Right ventricle myocardium inferior (tissue), 1 donor: ENCODE measurements at regions not wholly inside any gene's neighbourhood (a gene's known extent, or its start where the extent isn't known, plus 50 kb on each side); places are given as distances from the start of the nearest gene placed in this dataset.
A peak's percentile ranks its signal among the peaks of the same experiment; 100 is the strongest.
"Not testable (repeated sequence)": the region's sequence is repeated elsewhere in the genome, so short reads cannot be mapped to it uniquely, and the experiment has no call there.

Experiments
- ATAC-seq: fragments of 200-7000 bp; cut with Tn5 transposase; one replicate; pipeline ENCODE4 v1.9.1; 2020; ENCODE audit warnings: mild to moderate bottlenecking, moderate library complexity
- DNase-seq: peaks from one replicate; pipeline ENCODE4 v3.0.0; 2021; ENCODE audit errors: missing footprints
- intact Hi-C: fragments of 100-400 bp; cut with DNase I; formaldehyde crosslinking; loops from one replicate; pipeline ENCODE4 v1.11.0; 2022
- donor health status: DM: no; HTN: yes; CAD: no; lungs with severe emphysema.

DNA sequence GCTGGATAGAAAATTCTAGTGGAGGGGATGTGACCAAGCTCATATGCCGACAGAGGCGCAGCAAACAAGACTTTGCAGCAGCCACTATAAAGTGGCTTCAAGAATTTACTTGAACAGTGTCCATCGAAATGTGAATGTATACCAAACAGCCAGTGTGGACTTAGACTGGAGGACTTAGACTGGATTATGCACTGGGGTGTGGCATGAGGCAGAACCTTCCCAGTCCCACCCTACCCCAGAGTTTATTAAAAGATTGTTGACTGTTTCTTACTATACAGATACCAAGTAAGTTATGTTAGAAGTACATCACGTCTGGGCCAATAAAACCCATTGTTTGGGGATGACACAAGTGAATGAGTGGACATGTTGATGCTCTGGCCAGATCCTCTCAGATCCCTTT is 561.3 kb upstream of the KLF4 start:
- no peak for ATAC-seq
- intact Hi-C loops = loop anchor here (5.0 to 10.0 kb wide), 2 partner anchors 91 to 566 kb away; partner anchors contain the start of gene KLF4
- no peak for DNase-seq

DNA sequence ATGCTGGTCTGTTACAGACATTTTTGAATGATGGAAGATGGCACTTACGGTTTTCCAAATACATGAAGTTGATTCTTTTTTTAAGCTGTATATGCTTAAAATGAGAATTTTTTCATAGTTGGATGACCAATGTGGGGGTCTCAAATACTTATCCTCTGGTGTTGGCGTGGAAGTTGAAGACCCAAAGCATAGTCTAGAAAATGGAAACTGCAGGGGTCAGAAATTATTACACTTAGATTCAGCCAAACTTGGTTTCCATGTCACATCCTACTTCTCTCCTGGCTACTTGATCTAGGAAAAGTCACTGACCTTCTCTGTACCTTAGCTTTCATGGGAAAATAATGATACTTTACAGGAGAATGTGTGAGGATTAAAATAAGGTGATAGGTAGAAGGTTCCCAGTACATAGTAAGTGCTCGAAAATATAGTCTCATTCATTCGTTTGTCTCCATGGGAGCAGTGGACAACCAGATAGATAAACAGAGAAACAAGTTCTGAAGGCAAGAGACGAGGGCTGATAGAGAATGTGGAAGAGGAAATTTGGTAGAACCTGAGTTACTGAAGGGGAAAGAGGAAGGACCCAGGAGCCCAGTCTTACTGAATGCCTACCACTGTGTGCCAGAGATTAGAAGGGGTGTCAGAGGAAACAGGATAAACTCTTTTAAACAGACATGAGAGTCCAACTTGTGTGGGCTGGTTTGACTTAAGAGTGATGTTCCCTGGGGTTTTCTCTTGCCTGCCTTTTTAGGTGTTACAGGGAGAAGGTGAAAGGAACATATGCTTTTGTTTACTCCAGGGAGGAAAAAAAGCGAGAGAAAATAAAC is 560.3 kb upstream of the KLF4 start:
- intact Hi-C loops = loop anchor here (5.0 to 10.0 kb wide), 2 partner anchors 92 to 565 kb away; partner anchors contain the start of gene KLF4

GRCh38 chr9:108049026-108049607 is 559.5 kb upstream of the KLF4 start:
- intact Hi-C loops = no loop called here
- DNase-seq = no peak
- ATAC-seq = no peak

More for the DNA sequence above, 560.3 kb upstream of the KLF4 start:
- no peak for DNase-seq
- ATAC-seq = no peak

GRCh38 chr9:108048406-108049025 is 558.9 kb upstream of the KLF4 start:
- DNase-seq (no peak), ATAC-seq (no peak)
- intact Hi-C loops = no loop called here

GRCh38 chr9:108047777-108048176 is 558.2 kb upstream of the KLF4 start:
- DNase-seq, ATAC-seq, intact Hi-C loops: not testable (repeated sequence)

GRCh38 chr9:108047264-108047663 is 557.7 kb upstream of the KLF4 start:
- intact Hi-C loops = no loop called here
- ATAC-seq (no peak), DNase-seq (no peak)

DNA sequence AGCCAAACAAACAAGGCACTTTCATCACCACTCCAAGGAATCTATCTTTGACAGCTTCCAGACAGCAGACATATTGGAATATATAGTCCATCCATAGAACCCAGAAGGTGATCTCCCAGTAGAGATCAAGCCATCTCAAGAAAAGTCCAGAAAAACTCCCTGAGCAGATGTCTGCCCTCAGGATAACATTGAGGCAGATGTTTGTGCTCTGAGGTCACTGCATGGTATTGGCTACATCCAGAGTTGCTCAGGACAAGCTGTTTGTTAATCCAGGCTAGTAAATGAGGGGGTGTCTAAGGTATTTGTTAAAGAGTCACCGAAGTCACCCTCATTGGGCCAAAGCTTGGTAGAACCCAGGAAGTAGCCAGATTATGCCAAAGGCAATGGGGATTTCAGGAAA is 556.3 kb upstream of the KLF4 start:
- DNase-seq (no peak), ATAC-seq (no peak)
- intact Hi-C loops = loop anchor here (1.0 kb wide), 1 partner anchor 16 kb away; no protein-coding TSS in a partner anchor

DNA sequence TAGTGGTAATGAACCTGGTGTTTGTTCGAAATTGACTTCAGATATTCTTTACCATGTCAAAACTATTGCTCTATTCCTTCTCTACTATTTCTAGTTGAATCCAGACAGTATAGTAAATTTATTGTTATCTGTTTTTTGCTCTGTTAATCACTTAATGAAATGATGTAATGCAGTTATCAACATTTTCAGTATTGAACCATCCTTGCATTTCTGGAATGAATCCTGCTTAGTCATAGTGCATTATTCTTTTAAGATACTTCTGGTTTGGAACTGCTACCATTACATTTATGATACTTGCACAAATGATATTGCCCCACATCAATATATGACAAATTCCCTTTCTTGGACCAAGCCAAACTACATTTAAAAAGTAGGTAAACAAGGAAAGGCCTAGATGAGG is 554.0 kb upstream of the KLF4 start:
- DNase-seq = no peak
- ATAC-seq = no peak
- intact Hi-C loops = no loop called here

- no peak for DNase-seq
- intact Hi-C loops = no loop called here
- ATAC-seq = no peak
Observed at GRCh38 chr9:108041551-108041950, 552.0 kb upstream of the KLF4 start.

GRCh38 chr9:108040783-108041182 is 551.2 kb upstream of the KLF4 start:
- intact Hi-C loops = no loop called here
- ATAC-seq = no peak

DNA sequence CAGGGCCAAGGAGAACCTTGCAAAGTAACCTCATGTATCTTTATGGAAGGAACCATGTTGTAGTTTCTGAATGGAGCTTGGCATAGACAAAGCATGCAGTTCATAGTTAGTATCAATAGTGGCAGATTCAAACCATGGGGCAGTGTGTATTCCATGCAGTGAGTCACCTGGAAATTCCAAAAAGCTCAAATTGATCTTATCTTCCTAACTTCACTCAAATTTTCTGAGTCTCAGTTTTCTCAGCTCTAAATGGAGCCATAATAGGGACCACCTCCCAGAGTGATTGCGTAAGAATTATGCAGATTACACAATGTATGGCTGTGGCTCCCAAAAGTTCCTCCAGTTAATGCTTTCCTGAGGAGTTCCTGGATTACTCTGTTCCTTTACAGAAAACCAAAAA is 549.9 kb upstream of the KLF4 start:
- intact Hi-C loops = no loop called here
- DNase-seq = no peak
- no peak for ATAC-seq

More at GRCh38 chr9:108040783-108041182, 551.2 kb upstream of the KLF4 start:
- DNase-seq = no peak

GRCh38 chr9:108039012-108039411 is 549.4 kb upstream of the KLF4 start:
- intact Hi-C loops = no loop called here
- ATAC-seq = no peak
- no peak for DNase-seq

DNA sequence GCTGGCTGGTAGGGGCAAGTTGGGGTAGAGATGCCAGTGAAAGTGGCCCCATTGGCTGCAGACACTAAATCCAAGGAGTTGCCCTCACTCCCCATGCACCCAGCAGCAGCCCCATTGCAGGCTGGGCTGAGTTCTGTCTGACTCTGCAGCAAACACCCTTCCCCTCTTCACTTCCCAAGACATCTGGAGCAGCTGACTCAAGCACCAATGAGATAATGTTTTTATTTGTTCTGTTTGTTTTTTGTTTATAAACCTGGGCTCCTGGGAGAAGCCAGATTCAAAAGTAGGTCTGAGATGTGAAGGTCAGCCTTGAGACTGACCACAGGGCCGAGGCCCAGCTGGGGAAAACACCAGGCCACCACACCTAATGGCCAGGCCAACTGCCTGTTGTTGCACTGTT is 545.9 kb upstream of the KLF4 start:
- no peak for DNase-seq
- intact Hi-C loops = no loop called here
- ATAC-seq = no peak

DNA sequence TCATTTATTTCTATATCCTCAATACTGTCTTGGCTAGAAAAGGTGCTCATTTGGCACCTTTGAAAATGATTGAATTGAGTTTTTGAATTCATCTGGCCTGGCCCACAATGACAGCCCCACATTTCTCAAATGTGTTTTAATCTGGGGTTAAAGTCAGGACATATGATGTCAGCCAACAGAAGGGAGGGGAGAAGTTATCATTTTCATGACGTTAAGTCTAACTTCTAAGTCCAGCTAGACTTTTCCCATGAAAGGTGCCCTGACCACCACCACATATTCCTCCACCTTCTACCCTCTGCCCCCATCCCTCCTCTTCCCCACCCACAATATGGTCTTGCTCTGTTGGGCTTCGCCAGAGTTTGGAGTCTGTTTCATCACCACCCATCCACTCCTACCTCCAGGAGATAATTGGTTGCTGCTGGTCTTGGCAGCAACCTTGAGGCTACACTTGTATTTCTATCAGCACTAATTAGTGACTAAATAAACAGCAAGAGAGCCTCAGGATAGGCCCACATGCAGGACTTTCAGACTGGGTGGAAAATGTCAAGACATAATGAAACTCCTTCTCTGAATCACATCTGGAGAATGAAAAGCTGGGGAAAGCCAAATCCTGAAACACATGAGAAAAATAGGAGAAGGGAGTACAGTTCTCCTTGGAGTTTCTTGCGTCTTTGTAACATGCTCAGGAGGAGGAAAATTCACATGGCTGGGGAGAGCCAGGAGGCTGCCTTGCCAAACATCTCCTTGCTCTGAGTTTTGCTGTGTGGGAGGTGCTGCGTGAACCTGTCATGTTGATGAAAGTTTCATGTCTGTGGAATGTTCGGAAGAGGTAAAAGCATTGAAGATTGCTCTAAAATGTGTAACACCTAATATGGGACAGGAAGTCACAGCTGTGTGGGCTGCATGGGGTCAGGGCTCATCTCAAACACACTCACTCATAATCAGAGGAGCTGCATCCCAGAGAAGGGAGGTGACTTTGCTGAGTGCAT is 544.7 kb upstream of the KLF4 start:
- no peak for DNase-seq
- intact Hi-C loops = no loop called here
- ATAC-seq = peak; percentile 85

DNA sequence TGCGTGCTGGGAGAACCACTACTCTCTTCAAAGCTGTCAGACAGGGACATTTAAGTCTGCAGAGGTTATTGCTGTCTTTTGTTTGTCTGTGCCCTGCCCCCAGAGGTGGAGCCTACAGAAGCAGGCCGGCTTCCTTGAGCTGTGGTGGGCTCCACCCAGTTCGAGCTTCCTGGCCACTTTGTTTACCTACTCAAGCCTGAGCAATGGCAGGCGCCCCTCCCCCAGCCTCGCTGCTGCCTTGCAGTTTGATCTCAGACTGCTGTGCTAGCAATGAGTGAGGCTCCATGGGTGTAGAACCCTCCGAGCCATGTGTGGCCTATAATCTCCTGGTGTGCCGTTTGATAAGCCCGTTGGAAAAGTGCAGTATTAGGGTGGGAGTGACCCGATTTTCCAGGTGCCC is 542.5 kb upstream of the KLF4 start:
- ATAC-seq, DNase-seq, intact Hi-C loops: not testable (repeated sequence)

- ATAC-seq, DNase-seq, intact Hi-C loops: not testable (repeated sequence)
Observed at GRCh38 chr9:108031221-108031620, 541.7 kb upstream of the KLF4 start.

- ATAC-seq, intact Hi-C loops, DNase-seq: not testable (repeated sequence)
Observed at GRCh38 chr9:108026718-108027117, 537.1 kb upstream of the KLF4 start.

DNA sequence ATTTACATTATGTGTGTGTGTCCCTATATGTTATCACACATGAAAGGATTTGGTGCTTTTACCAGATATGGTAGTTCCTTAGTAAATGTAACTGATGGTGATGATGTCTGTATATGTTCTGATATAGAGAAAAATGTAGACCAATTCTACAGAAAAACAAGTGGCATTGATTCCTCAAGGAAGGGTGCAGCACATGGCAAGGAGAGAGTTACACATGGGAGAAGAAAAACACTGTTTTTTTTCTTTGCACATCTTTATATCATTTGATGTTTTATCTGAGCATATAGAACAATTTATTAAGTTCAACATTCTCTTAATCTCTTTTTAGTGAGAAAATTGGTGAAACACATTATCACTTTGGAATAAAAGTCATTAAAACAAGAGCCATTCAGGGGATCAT is 535.0 kb upstream of the KLF4 start:
- ATAC-seq = no peak
- intact Hi-C loops = no loop called here
- DNase-seq = no peak
